ENCODE measurements at regions not wholly inside any gene's neighbourhood (a gene's known extent, or its start where the extent isn't known, plus 50 kb on each side); places are given as distances from the start of the nearest gene placed in this dataset.

GRCh38 chr9:13901176-13901575, 412.8 kb downstream of the NFIB start:
- Histone ChIP-seq H3K4me3 (no peak overlapping the region), H3K27ac (replicated peaks in 1 of 4) (peak overlapping the region in 1 of 4 donors; percentile 44), H3K36me3 (no peaks in the 10 kb centered on the region), H3K27me3 (no peaks in the 10 kb centered on the region), H3K4me1 (peaks cover 0 to 20% (median 9%) of the 10 kb centered on the region in 4 donors), H3K9me3 (no peaks in the 10 kb centered on the region)
- TF ChIP-seq CTCF (IDR thresholded peaks at IDR 0.05) (no peak), POLR2A (IDR thresholded peaks at IDR 0.05; ENCODE audit: low read depth) (no peak), POLR2AphosphoS5 (IDR thresholded peaks at IDR 0.05) (no peak), EP300 (IDR thresholded peaks at IDR 0.05) (no peak)
- no peak for DNase-seq (ENCODE audit: extremely low spot score)
- 91% methylated on average over 3 of the region's 3 CpGs for WGBS
- intact Hi-C loops (cut with DNase I) = no loop called here

- H3K27me3 ChIP-seq = no peaks in the 10 kb centered on the region
- whole genome bisulfite sequencing = 79% methylated on average over 5 of the region's 5 CpGs
- no peaks in the 10 kb centered on the region for H3K9me3 ChIP-seq
- H3K4me3 ChIP-seq = no peak overlapping the region
- DNase-seq (ENCODE audit: extremely low spot score) = no peak
- H3K27ac ChIP-seq (replicated peaks in 1 of 4) = peak overlapping the region in 3 of 4 donors; percentile 42 to 55 (median 44)
- peaks cover 0 to 27% (median 12%) of the 10 kb centered on the region in 4 donors for H3K4me1 ChIP-seq
- intact Hi-C loops (cut with DNase I) = no loop called here
- no peak for TF ChIP-seq CTCF (IDR thresholded peaks at IDR 0.05)
- TF ChIP-seq EP300 (IDR thresholded peaks at IDR 0.05) = no peak
- no peak for TF ChIP-seq POLR2AphosphoS5 (IDR thresholded peaks at IDR 0.05)
- no peak for TF ChIP-seq POLR2A (IDR thresholded peaks at IDR 0.05; ENCODE audit: low read depth)
- H3K36me3 ChIP-seq = no peaks in the 10 kb centered on the region
Measured at GRCh38 chr9:13900449-13900848, 413.5 kb downstream of the NFIB start.

GRCh38 chr9:13899924-13900323, 414.0 kb downstream of the NFIB start:
- WGBS = 55% methylated on average over 7 of the region's 7 CpGs
- H3K27me3 ChIP-seq = no peaks in the 10 kb centered on the region
- no peak for TF ChIP-seq POLR2A (IDR thresholded peaks at IDR 0.05; ENCODE audit: low read depth)
- peak in 1 of 2 donors; percentile 26 for TF ChIP-seq POLR2AphosphoS5 (IDR thresholded peaks at IDR 0.05)
- TF ChIP-seq CTCF (IDR thresholded peaks at IDR 0.05) = no peak
- intact Hi-C loops (cut with DNase I) = no loop called here
- H3K4me1 ChIP-seq = peaks cover 0 to 27% (median 12%) of the 10 kb centered on the region in 4 donors
- H3K36me3 ChIP-seq = no peaks in the 10 kb centered on the region
- no peak overlapping the region for H3K4me3 ChIP-seq
- no peak for DNase-seq (ENCODE audit: extremely low spot score)
- H3K9me3 ChIP-seq = no peaks in the 10 kb centered on the region
- H3K27ac ChIP-seq (replicated peaks in 1 of 4) = peak overlapping the region; percentile 42 to 62 (median 52)

- DNase-seq (ENCODE audit: extremely low spot score) = no peak
- H3K9me3 ChIP-seq = no peaks in the 10 kb centered on the region
- TF ChIP-seq EP300 (IDR thresholded peaks at IDR 0.05) = no peak
- no peak for TF ChIP-seq POLR2A (IDR thresholded peaks at IDR 0.05; ENCODE audit: low read depth)
- no peak for TF ChIP-seq POLR2AphosphoS5 (IDR thresholded peaks at IDR 0.05)
- TF ChIP-seq CTCF (IDR thresholded peaks at IDR 0.05) = no peak
- H3K4me3 ChIP-seq = no peak overlapping the region
- peaks cover 0 to 27% (median 12%) of the 10 kb centered on the region in 4 donors for H3K4me1 ChIP-seq
- no peaks in the 10 kb centered on the region for H3K36me3 ChIP-seq
- H3K27me3 ChIP-seq = no peaks in the 10 kb centered on the region
- 70% methylated on average over 2 of the region's 2 CpGs for WGBS
- intact Hi-C loops (cut with DNase I) = no loop called here
- H3K27ac ChIP-seq (replicated peaks in 1 of 4) = peak overlapping the region in 2 of 4 donors; percentile 17 to 62
Measured at GRCh38 chr9:13898957-13899356, 415.0 kb downstream of the NFIB start.

Measured in esophagus muscularis mucosa (tissue), 4 donors.